Testis (tissue), 2 donors: ENCODE measurements at regions not wholly inside any gene's neighbourhood (a gene's known extent, or its start where the extent isn't known, plus 50 kb on each side); places are given as distances from the start of the nearest gene placed in this dataset.

Experiments used
- CTCF ChIP-seq, 3 experiments: fragments of 450-650 bp in 2 of 3; fragments of 200-600 bp in 1 of 3; sonication (generic) in 1 of 3; IDR thresholded peaks; one replicate each; pipeline ENCODE4 v1.5.1; 2016 to 2019; ENCODE audit warnings: antibody characterized with exemption in 3 of 3, mild to moderate bottlenecking in 2 of 3, moderate library complexity in 1 of 3
- POLR2A ChIP-seq: fragments of 450-650 bp; IDR thresholded peaks from one replicate; pipeline ENCODE4 v1.6.1; 2017; ENCODE audit warnings: antibody characterized with exemption, mild to moderate bottlenecking, moderate library complexity

- TF ChIP-seq POLR2A, result no peak
- TF ChIP-seq CTCF (IDR thresholded peaks at IDR 0.05), result no peak
Measured at GRCh38 chr6:163913045-163913444, 498.5 kb downstream of the QKI start.
